ENCODE measurements at regions not wholly inside any gene's neighbourhood (a gene's known extent, or its start where the extent isn't known, plus 50 kb on each side); places are given as distances from the start of the nearest gene placed in this dataset.

DNA sequence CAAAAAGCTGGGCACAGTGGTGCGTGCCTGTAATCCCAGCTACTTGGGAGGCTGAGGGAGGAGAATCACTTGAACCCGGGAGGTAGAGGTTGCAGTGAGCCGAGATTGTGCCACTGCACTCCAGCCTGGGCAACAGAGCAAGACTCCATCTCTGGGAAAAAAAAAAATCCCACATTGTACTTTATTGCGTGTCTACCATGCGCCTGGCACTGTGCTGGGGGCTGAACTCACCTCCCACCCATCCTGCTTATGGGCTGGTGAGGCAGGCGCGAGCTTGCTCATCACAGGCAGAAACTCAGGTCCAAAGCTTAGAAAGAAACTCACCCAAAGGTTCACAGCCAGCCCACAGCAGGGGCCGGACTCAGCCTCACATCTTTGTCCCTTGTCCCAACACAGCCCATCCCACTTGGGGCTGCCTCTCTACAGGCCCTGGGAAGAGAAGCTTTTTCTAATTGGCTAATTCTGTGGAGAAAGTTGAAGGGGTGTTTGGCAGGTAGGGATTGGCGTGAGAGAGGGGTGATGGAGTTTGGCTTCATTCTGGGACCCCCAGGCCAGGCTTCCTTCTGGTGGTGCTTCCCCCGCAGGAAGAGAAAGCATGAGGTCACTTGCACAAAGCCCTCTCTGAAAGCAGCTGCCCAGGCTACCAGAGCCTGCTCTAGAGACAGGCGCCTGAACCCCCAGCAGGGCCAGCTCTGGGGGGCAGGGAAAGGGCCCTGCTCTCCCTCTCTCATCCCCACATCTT is 122.6 kb upstream of the SMAD3 start:
- no peak for DNase-seq (ENCODE audit: low read depth)
- TF ChIP-seq, protein P1, sequence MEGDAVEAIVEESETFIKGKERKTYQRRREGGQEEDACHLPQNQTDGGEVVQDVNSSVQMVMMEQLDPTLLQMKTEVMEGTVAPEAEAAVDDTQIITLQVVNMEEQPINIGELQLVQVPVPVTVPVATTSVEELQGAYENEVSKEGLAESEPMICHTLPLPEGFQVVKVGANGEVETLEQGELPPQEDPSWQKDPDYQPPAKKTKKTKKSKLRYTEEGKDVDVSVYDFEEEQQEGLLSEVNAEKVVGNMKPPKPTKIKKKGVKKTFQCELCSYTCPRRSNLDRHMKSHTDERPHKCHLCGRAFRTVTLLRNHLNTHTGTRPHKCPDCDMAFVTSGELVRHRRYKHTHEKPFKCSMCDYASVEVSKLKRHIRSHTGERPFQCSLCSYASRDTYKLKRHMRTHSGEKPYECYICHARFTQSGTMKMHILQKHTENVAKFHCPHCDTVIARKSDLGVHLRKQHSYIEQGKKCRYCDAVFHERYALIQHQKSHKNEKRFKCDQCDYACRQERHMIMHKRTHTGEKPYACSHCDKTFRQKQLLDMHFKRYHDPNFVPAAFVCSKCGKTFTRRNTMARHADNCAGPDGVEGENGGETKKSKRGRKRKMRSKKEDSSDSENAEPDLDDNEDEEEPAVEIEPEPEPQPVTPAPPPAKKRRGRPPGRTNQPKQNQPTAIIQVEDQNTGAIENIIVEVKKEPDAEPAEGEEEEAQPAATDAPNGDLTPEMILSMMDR (conservative IDR thresholded peaks at IDR 0.05; ENCODE audit: low read length) = no peak
- no peak overlapping the region for H3K4me3 ChIP-seq (ENCODE audit: low read length)

DNA sequence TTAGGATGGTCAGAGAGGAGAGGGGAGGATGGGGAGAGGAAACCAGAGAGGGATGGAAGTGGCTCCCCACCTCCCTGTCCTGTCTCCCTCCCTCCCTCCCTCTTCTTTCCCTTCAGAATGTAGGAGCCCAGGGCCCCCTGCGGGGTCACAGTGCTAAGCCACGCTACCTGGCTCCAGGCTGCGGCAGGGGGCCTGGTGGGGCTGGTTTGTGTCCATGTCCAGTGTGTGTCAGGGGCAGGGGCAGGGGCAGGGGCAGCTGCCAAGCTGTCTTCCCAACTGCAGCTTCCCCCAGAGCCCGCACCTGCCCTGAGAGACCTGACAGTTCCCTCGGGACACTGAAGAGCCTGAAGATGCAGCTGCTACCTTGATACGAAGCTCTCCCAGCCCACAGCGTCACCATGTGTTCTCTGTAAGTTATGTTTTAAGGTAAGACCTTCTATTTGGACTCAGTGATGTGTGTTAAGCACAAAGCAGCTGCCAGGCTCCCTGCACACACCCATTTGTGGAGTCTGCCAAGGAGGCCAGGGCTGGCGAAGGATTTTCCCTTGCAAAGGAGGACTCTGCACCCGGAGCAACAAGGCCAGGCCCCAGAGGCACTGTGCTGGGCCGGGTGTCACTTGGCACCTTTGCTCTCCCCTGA is 121.8 kb upstream of the SMAD3 start:
- DNase-seq (ENCODE audit: low read depth) = no peak
- TF ChIP-seq, protein P1 (conservative IDR thresholded peaks at IDR 0.05; ENCODE audit: low read length) = no peak
- no peak overlapping the region for H3K4me3 ChIP-seq (ENCODE audit: low read length)

DNA sequence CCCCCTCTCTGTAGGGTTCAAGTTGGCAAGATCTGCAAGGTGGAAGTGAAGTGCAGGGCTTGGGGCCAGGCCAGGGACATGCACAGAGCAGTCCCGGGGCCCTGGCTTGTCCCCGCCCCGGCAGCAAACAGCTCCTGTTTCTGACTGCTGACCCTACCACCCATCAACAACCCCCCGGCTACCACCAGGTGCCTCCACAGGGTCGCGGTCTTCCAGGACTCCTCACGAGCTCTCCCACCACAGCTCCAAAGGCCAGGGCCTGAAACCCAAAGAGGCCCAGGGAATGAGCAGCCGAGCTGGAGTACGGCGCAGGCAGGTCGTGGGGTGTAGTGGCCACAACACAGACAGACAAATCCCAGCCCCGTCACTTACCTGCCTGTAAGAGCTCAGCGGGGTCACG is 121.3 kb upstream of the SMAD3 start:
- no peak overlapping the region for H3K4me3 ChIP-seq (ENCODE audit: low read length)
- TF ChIP-seq, protein P1 (conservative IDR thresholded peaks at IDR 0.05; ENCODE audit: low read length) = no peak
- DNase-seq (ENCODE audit: low read depth) = no peak

DNA sequence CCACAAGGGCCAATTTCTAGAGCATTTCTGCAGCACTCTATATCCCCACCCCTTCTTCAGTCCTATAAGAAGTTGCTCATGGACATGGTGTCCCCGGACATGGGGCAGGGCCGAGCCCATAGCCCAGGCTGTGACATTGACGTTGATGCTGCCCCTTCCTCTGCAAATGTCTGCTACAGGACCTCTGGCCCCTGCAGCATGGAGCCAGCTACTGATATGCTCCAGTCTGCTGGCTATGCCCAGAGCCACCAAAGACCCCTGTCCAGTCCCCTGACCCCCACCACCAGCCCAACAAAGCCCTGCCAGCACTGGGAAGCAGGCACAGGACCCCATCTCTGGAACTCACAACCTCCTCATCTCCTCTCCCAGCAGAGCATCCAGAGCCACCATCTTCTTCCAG is 120.1 kb upstream of the SMAD3 start:
- no peak overlapping the region for H3K4me3 ChIP-seq (ENCODE audit: low read length)
- TF ChIP-seq, protein P1 (conservative IDR thresholded peaks at IDR 0.05; ENCODE audit: low read length) = no peak
- DNase-seq (ENCODE audit: low read depth) = no peak

DNA sequence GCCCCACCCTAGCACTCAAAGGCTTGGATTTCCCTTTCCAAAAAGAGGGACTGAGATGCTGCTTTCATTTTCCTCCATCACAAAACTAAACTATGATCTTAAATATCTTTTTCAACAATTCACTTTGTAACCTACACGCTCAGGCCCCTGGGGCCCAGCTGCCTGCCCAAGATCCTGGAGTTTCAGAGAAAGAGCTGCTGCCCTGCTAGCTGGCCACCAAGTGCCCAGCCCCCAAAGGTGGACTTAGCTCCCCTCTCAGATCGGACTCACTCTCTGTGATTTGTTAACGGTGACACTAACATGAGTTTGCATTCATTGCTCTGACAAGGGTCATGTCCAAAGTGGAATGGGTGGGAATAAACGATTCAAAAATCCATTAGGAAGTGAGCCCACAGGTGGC is 119.6 kb upstream of the SMAD3 start:
- TF ChIP-seq, protein P1 (conservative IDR thresholded peaks at IDR 0.05; ENCODE audit: low read length) = no peak
- no peak for DNase-seq (ENCODE audit: low read depth)
- no peak overlapping the region for H3K4me3 ChIP-seq (ENCODE audit: low read length)

DNA sequence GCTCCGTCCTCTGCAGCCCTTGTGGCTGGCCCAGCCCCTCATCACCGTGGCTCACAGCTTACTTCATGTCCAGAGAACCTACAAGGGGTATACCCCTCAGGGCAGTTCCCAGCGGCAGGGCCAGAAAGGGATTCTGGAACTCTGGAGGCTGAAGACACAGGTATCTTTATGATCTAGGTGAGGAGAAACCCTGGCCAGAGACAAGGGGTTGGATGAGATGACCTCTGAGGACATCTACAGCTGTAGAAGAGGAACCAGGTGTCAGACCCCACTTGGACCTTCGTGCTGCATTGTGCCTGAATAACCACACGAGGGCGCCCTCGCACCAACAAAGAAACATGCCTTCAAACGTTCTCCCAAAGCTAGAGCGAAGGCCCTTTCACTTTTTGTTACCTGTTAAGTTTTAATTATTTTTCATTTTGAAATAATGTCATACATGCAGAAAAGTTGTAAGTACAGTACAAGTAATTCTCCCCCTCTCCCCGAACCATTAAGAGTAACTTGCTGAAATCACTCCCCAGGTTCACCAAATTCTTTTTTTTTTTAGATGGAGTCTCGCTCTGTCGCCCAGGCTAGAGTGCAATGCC is 118.7 kb upstream of the SMAD3 start:
- DNase-seq (ENCODE audit: low read depth) = peak; percentile 56
- no peak overlapping the region for H3K4me3 ChIP-seq (ENCODE audit: low read length)
- TF ChIP-seq, protein P1 (conservative IDR thresholded peaks at IDR 0.05; ENCODE audit: low read length) = peak; percentile 87

DNA sequence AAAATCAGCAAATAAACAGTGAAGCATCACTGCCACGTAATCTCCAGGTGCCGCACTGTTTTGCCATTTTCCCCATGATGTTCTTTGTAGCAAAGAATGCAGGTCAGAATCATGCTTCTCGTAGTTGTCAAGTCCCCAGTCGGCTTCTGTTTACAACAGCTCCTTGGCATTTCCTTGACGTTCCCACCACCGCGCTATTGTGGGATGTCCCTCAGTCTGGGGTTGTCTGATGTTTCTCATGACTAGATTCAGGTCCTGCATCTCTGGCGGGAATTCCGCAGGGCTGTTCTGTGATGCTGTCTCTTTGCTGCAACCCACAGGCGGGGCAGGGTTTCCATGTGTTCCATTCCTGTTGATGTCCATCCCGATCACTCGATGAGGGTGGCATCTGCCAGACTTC is 117.9 kb upstream of the SMAD3 start:
- TF ChIP-seq, protein P1 (conservative IDR thresholded peaks at IDR 0.05; ENCODE audit: low read length) = no peak
- no peak overlapping the region for H3K4me3 ChIP-seq (ENCODE audit: low read length)
- no peak for DNase-seq (ENCODE audit: low read depth)
